Lung (tissue), 11 donors: ENCODE measurements at regions not wholly inside any gene's neighbourhood (a gene's known extent, or its start where the extent isn't known, plus 50 kb on each side); places are given as distances from the start of the nearest gene placed in this dataset.

Experiments
- ATAC-seq: fragments of 200-7000 bp; cut with Tn5 transposase; one replicate; pipeline ENCODE4 v1.9.1; 2020; ENCODE audit warnings: moderate number of reproducible peaks; ENCODE audit not compliant: insufficient read depth, low FRiP score
- DNase-seq, 3 donors: peaks; one replicate each; pipeline ENCODE4 v3.0.0-alpha.2; 2013 to 2017
- H3K27ac ChIP-seq, 2 donors: one replicate each; pipeline ENCODE4 v1.5.1; 2013; ENCODE audit warnings: mild to moderate bottlenecking in 2 of 2, moderate library complexity in 2 of 2, control low read depth in 1 of 2, inconsistent platforms in 1 of 2, low read depth in 1 of 2, low read length in 1 of 2
- H3K27me3 ChIP-seq, 3 donors: one replicate each; pipeline ENCODE4 v1.5.1; 2013; ENCODE audit warnings: low read length in 2 of 3; ENCODE audit not compliant: control insufficient read depth in 3 of 3, insufficient read depth in 3 of 3
- H3K36me3 ChIP-seq, 4 donors: one replicate each; pipeline ENCODE4 v1.5.1; 2013; ENCODE audit warnings: low read length in 4 of 4, mild to moderate bottlenecking in 1 of 4, moderate library complexity in 1 of 4; ENCODE audit not compliant: control insufficient read depth in 4 of 4, insufficient read depth in 4 of 4
- H3K4me1 ChIP-seq, 5 donors: one replicate each; pipeline ENCODE4 v1.5.1; 2013; ENCODE audit warnings: low read length in 5 of 5, mild to moderate bottlenecking in 2 of 5, moderate library complexity in 1 of 5; ENCODE audit not compliant: control insufficient read depth in 5 of 5, insufficient read depth in 5 of 5
- H3K4me3 ChIP-seq: one replicate; pipeline ENCODE4 v1.5.1; 2013; ENCODE audit warnings: mild to moderate bottlenecking, control low read depth, moderate library complexity
- H3K9ac ChIP-seq, 2 donors: one replicate each; pipeline ENCODE4 v1.5.1; 2013; ENCODE audit warnings: low read length in 2 of 2, control low read depth in 1 of 2; ENCODE audit not compliant: insufficient read depth in 1 of 2
- H3K9me3 ChIP-seq, 4 donors: one replicate each; pipeline ENCODE4 v1.5.1; 2013; ENCODE audit warnings: low read length in 3 of 4, mild to moderate bottlenecking in 1 of 4, moderate library complexity in 1 of 4; ENCODE audit not compliant: control insufficient read depth in 4 of 4, insufficient read depth in 3 of 4
- CTCF ChIP-seq: IDR thresholded peaks from 2 replicates; pipeline ENCODE4 v1.5.1; 2012; ENCODE audit warnings: mild to moderate bottlenecking; ENCODE audit errors: control extremely low read depth, extremely low read depth
- WGBS, 2 donors: extraction: QIAGEN DNeasy Blood & Tissue Kit; methylation state at CpG; one replicate each; pipeline ENCODE4 v1.1.7; 2013; 5-methylcytosine and 5-hydroxymethylcytosine counted together
- donor health status: control.
- donor health status: control.
- donor health status: Bipolar disorder and iron deficiency.
- donor health status: healthy.
- donor health status: DM: yes; HTN: yes; CAD: no.

- no peak for DNase-seq
- Histone ChIP-seq H3K4me1 (peaks cover 0 to 2% (median 0%) of the 10 kb centered on the region in 5 donors), H3K4me3 (no peak overlapping the region), H3K9me3 (no peaks in the 10 kb centered on the region), H3K27ac (no peak overlapping the region), H3K9ac (no peak overlapping the region), H3K27me3 (no peaks in the 10 kb centered on the region), H3K36me3 (no peaks in the 10 kb centered on the region)
- no peak for ATAC-seq
- no peak for TF ChIP-seq CTCF
- WGBS, 2 donors = 88 to 93% methylated on average over 5 of the region's 5 CpGs
Observed at GRCh38 chr5:5941486-5941885, 436.9 kb downstream of the MED10 start.

GRCh38 chr5:5939759-5940370, 438.5 kb downstream of the MED10 start:
- no peaks in the 10 kb centered on the region for H3K9me3 ChIP-seq
- no peaks in the 10 kb centered on the region for H3K27me3 ChIP-seq
- no peaks in the 10 kb centered on the region for H3K36me3 ChIP-seq
- H3K27ac ChIP-seq = no peak overlapping the region
- H3K4me1 ChIP-seq = peaks cover 0 to 2% (median 0%) of the 10 kb centered on the region in 5 donors
- DNase-seq = no peak
- no peak overlapping the region for H3K4me3 ChIP-seq
- ATAC-seq = peak; percentile 60
- 61 to 80% methylated on average over 5 of the region's 5 CpGs for WGBS, 2 donors
- H3K9ac ChIP-seq = no peak overlapping the region
- no peak for TF ChIP-seq CTCF

- no peak for DNase-seq
- Histone ChIP-seq H3K4me3 (no peak overlapping the region), H3K4me1 (no peaks in the 10 kb centered on the region), H3K27ac (no peak overlapping the region), H3K9ac (no peak overlapping the region), H3K27me3 (no peaks in the 10 kb centered on the region), H3K9me3 (peaks cover 0 to 4% (median 0%) of the 10 kb centered on the region in 4 donors), H3K36me3 (no peaks in the 10 kb centered on the region)
- TF ChIP-seq CTCF = no peak
- 64 to 72% methylated on average over 3 of the region's 3 CpGs for WGBS, 2 donors
- no peak for ATAC-seq
Observed at GRCh38 chr5:5933651-5934050, 444.7 kb downstream of the MED10 start.

GRCh38 chr5:5932824-5933223, 445.5 kb downstream of the MED10 start:
- Histone ChIP-seq H3K9me3 (peaks cover 0 to 4% (median 0%) of the 10 kb centered on the region in 4 donors), H3K36me3 (no peaks in the 10 kb centered on the region), H3K4me3 (no peak overlapping the region), H3K27me3 (no peaks in the 10 kb centered on the region), H3K27ac (no peak overlapping the region), H3K9ac (no peak overlapping the region), H3K4me1 (no peaks in the 10 kb centered on the region)
- no peak for TF ChIP-seq CTCF
- 89% methylated on average over 5 of the region's 5 CpGs for WGBS, 2 donors
- no peak for DNase-seq
- no peak for ATAC-seq
